ENCODE measurements at regions not wholly inside any gene's neighbourhood (a gene's known extent, or its start where the extent isn't known, plus 50 kb on each side); places are given as distances from the start of the nearest gene placed in this dataset.
"Not testable (repeated sequence)": the region's sequence is repeated elsewhere in the genome, so short reads cannot be mapped to it uniquely, and the experiment has no call there.

DNA sequence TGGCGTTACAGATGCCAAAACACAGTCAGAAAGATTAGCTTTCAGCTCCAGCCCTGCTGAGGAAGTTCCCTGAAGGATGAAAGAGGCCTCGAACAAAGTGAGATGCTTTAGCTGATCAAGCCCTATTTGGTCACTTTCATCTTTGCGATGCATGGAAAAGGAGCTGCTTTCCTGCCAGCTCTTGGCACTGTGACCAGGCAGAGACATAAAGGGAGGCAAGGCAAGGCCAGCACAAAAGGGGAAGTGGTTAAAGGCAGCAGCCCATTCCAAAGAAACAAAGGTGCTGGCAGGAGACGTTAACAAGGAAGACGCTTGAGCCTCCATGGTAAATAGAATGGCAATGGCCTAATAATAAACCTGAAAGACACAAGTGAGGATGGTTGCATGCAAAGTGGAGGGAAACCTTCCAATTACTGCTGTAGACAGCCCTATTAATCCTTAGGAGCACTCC lies 617.1 kb upstream of the INTU start:
- DNase-seq = no peak

DNA sequence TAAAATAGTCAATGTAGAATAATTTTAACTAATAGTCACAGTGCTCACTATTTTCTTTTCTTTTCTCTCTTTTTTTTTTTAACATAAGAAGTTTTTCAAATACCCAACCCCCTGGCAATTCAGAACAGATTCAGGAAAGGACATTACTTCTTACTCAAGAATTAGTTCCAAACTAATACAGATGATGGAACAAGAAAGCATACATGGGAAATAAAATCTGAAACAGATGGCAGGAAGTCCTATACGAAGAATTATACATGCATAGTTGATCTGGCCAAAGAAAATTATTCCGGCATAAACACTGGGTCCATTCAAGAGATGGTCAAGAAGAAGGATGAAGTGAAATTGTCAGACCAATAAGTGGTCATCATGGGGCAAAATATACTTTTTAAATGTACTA lies 614.4 kb upstream of the INTU start:
- no peak for DNase-seq

DNA sequence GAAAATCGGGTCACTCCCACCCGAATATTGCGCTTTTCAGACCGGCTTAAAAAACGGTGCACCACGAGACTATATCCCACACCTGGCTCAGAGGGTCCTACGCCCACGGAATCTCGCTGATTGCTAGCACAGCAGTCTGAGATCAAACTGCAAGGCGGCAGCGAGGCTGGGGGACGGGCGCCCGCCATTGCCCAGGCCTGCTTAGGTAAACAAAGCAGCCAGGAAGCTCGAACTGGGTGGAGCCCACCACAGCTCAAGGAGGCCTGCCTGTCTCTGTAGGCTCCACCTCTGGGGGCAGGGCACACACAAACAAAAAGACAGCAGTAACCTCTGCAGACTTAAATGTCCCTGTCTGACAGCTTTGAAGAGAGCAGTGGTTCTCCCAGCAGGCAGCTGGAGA lies 611.9 kb upstream of the INTU start:
- not testable (repeated sequence) for DNase-seq

DNA sequence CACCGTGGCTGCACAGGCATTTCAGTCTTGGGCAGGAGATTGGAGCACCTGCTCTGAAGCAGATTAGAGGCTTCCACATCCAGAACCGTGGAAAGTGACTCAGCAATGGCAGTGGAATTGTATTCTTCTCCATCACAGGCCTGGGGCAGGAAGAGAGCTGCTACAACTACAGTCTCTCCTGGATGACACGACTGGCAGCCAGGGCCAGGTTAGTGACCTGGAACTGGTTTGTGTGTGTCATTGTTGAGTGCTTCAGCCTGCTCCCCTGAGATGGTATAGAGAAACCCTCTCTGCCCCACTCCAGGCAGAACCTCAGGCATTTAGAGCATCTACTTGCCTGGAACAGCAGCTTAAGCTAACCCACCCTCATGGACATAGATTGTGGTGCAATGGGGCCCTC lies 596.5 kb upstream of the INTU start:
- DNase-seq = no peak

- DNase-seq = no peak
Observed at GRCh38 chr4:127045861-127046260, 586.9 kb upstream of the INTU start.

DNA sequence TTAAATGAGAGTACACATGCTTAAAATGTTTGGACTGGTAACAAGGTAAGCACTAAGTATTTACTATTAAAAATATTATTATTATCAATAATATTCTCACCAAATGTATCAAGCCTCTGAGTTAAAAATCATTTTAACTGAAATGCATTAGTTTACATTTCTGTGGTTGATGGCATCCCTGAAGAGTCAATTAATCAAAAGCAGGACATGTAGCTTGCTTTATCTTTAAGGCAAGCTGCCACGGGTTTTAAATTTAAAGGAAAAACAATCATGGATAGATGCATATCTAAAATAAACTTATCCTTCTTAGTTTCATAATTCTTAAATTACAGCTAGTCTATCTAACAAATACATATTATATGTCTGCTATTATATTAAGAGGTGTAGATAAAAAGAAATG lies 584.8 kb upstream of the INTU start:
- no peak for DNase-seq

- no peak for DNase-seq
Observed at GRCh38 chr4:127048376-127049044, 584.2 kb upstream of the INTU start.

DNA sequence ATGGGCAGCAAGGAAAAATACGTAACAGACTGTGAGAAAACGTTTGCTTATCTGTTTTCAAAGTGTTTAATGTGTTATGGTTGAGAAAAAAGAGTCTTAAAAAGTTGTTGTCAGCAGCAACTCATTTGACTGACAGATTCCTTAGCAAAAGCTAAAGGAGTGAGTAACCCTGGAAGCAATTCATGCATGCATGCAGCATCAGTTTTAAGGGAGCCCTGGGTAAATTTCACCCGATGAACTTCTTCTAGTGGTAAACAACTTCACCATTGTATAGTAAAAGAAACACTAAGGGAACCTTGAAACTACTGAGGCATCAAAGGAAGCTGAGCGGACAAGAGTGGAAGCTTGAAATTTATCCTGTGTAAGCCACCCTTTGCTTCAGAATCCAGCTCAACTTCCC lies 583.2 kb upstream of the INTU start:
- no peak for DNase-seq

DNA sequence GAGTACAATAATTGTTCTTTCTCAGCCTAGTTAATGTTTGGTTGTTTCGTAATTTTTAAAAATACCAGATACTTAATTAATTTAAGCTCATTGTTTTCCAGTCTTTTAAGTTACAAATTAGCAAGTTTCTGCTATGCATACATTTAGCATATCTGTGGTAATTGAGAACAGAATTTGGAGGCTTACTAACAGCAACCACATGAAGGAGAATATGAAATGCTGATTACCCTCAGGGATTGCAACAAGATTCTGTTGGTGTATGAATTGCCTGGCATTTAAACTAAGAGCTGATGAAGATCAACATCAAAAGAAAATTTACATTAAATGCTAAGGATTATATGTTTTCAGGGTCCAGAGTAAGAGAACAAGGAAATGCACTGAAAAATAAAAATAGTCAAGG lies 580.0 kb upstream of the INTU start:
- DNase-seq = no peak

GRCh38 chr4:127055357-127055756 lies 577.4 kb upstream of the INTU start:
- peak; percentile 43 for DNase-seq

DNA sequence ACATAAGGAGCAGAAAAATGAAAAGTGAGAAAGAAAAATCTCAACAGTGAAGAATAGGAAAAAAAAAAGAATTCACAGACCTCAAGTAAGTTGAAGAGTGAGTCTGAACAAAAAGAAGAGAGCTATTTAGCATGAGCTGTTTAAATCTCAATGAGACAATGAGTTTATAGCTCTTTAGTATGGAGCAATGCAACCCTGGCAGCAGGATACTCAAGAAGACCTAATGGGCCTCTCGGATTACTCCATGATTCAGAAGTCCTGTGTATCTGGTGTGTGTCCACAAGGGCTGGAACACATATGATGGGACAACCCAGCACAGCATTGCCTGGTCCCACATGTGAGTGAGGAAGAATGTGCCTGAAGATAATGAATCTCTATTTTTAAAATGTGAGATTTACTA lies 563.1 kb upstream of the INTU start:
- DNase-seq = no peak

DNA sequence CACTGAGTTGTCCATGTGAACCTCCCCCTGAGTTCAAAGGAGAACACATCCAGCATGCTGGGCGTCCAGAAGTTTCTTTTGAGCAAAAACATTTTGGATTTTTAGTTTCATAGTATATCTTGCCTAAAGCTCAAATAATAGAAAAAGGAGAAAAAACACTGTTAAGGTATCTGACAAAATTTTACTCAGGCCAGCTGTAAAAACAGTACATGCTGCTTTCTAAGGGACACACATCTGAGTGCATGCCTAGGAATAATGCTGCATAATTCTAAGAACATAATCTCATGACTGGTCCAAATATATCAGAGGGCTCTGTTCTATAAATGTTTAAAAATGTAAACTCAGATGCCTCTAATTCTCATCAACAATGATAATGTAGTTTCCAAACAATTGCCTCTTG lies 561.3 kb upstream of the INTU start:
- no peak for DNase-seq

GRCh38 chr4:127080141-127080540 lies 552.6 kb upstream of the INTU start:
- DNase-seq = no peak

GRCh38 chr4:127081041-127081440 lies 551.7 kb upstream of the INTU start:
- no peak for DNase-seq

DNA sequence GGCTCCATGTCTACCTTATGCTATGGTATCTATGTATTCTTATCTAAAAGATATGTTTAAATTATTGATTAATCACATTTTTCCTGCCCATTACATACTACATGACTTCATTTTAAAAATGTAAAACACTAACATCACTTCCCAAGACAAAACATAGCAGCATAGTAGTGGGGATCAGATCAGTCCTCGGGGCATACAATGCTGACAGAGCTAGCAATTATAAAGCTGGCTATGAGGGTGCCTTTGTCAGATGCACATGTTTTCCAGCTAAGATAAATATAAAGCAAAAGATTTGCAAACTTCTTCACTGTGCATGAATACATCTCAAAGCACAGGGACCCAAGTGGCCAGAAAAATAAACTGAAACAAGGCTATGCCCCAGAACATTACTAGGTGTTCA lies 549.8 kb upstream of the INTU start:
- DNase-seq = no peak

GRCh38 chr4:127084666-127085065 lies 548.1 kb upstream of the INTU start:
- DNase-seq = no peak

DNA sequence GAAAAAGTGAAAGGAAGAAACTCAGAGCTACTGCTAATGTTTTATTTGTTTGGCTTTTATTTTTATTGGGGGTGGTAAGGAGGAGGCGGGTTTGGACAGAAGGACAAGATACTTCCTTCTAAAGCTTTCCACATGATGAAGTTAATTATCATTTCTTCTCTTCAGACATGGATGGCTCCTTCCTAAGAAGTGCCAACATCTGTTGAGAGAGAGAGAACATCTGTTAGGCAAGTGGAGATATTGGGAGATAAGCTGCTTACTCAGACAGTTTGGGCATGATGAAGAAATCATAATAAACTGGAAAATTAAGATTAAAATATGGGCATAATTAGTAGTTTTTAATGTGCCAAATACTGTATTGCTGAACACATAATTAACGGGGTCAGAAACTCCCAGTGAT lies 535.7 kb upstream of the INTU start:
- DNase-seq = no peak

- no peak for DNase-seq
Observed at GRCh38 chr4:127102361-127102760, 530.4 kb upstream of the INTU start.

DNA sequence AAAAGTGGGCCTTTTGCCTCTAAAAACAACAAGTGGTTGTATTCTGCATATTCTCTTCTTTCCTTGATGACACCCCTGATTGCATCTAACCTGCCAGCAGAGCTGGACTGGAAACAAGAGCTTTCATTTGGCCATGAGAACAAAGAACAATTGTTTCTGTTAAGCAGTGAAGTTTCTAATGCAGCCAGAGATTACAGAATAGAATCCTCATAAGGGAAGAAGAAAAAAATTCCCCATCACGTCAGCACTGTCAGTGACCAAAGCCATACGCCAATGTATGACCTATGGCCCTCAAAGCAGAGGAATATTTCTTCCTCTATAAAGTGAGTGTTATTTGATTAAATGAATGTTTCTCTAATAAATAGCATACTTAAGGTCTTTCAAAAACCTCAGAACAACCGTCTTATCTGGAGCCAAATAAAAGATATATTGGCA lies 529.1 kb upstream of the INTU start:
- no peak for DNase-seq

GRCh38 chr4:127113844-127114362 lies 518.9 kb upstream of the INTU start:
- DNase-seq = no peak

DNA sequence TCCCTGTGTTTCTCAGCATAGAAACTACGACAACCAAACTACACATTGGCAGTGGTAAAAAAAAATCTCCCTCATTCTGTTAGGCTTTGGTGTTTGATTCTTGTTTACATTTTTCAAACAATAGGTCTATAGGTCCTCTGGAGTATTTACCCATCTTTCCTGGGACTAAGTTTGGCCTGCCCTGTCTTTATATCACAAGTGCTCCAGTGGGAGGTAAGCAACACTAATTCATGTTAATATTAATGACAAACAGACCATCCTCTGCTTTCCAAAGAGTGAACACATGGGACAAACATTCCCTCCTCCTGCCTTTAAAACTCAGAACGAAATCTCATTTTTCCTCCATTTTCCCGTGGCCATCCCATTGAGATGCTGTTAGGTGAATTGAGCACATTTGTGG lies 514.1 kb upstream of the INTU start:
- no peak for DNase-seq

- DNase-seq = no peak
Observed at GRCh38 chr4:127120441-127121090, 512.2 kb upstream of the INTU start.

GRCh38 chr4:127124919-127125318 lies 507.8 kb upstream of the INTU start:
- DNase-seq = no peak

DNA sequence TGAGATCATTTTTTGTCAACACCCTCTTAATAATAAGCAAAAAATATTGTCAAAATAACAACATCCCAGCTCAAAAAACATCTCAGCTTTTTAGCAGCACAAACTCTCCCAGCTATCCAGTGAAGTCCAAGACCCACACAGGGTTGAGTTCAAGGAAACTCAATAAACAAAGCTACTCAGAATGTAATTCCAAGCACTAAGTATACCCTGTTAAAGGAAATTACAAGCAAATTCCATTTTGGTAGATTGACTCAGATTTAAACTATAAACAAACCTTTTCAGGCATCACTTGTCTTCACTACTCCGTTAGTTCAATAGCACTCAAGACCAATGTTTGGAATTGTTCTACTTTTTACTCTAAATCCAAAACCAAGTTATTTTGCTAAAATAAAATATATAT lies 506.0 kb upstream of the INTU start:
- DNase-seq = no peak

DNA sequence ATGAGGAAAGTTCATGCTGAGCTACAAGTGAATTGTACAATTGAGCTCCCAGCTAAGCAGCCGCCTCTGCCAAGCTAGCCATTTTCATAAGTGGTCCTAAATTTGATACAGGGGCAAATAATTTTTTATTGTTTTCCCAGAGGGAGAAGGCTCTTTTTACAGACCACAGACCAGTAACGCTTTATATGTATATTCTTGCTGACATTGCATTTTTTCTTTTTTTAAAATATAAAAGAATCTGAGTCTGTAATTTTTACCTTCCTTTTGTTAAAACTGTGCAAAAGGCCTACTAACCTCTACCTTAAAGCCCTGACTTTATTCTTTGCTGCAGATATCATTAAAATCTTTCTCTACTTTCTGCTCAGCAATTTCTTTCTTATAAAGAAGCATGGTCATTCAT lies 501.2 kb upstream of the INTU start:
- no peak for DNase-seq
